ENCODE measurements at regions not wholly inside any gene's neighbourhood (a gene's known extent, or its start where the extent isn't known, plus 50 kb on each side); places are given as distances from the start of the nearest gene placed in this dataset.
"Not testable (repeated sequence)": the region's sequence is repeated elsewhere in the genome, so short reads cannot be mapped to it uniquely, and the experiment has no call there.

DNA sequence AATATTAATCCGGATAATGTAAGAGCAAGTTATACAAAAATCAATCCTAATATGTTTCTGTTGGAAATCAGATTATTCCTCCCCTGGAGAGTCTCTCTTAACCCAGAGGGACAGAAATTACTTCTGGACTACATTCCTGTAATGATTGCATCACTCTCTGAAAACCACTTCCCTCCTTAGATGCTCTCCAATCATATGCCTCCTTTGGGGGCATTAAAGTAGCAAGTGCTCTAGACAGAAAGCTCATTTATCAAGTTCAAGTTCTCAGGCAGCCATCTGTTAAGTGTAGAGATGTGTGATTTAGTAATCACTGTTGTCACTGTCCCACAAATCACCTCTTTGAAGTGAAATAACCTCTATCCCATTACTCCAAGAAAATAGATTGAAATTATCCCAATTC is 247.1 kb downstream of the SLCO4C1 start:
- DNase-seq: no peak

DNA sequence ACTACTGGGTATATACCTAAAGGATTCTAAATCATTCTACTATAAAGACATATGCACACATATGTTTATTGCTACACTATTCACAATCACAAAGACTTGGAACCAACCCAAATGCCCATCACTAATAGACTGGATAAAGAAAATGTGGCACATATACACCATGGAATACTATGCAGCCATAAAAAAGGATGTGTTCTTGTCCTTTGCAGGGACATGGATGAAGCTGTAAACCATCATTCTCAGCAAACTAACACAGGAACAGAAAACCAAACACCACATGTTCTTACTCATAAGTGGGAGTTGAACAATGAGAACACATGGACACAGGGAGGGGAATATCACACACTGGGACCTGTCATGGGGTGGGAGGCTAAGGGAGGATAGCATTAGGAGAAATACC is 249.0 kb downstream of the SLCO4C1 start:
- not testable (repeated sequence) for DNase-seq

DNA sequence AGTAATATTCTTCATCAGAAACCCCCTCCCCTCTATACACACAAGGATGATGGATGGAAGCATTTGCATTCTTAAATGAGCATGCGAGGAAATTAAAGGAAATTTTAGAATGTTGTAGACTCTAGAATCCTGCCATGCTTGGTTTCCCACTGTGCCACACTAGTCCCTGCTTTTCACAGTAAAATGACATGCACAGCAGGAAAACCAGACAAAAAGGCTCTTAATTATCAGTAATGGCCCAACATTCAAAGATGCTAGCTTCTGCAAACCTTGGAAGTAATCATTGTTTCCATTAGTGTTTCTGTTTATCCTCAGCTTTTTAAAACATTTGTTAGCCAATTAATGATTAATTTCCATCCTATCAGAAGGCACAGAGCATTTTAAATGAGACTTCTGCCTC is 255.8 kb downstream of the SLCO4C1 start:
- DNase-seq: no peak

DNA sequence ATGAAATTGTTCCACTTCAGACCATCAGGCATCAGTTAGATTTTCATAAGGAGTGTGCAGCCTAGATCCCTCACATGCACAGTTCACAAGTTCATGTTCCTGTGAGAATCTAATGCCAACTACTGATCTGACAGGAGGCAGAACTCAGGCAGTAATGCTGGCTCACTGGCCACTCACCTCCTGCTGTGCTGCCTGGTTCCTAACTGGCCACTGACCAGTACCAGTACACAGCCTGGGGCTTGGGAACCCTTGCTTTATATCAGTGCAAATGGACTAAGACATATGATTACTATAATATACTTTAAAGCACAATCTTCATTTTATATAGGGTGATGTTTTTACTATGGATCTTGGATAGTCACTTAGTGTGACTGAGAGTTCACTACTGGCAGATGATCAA is 259.2 kb downstream of the SLCO4C1 start:
- no peak for DNase-seq

DNA sequence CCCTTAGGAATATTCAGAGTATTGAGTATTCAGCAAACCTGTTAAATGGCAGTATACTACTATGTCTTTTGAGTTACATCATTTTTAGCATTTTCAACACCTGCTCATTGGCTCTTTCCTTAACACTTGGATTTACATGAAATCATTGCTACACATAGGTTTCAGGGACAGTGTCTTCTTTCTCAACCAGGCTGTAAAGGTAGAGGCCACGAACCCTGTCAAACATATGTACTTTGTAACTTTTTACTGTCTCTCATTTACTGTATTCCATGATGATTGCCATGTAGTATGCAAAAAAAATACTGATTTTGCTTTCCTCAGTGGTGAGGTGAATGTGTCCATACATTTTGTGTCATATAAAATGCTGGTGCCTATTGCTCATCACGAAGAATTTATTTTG is 264.4 kb downstream of the SLCO4C1 start:
- DNase-seq: no peak

DNA sequence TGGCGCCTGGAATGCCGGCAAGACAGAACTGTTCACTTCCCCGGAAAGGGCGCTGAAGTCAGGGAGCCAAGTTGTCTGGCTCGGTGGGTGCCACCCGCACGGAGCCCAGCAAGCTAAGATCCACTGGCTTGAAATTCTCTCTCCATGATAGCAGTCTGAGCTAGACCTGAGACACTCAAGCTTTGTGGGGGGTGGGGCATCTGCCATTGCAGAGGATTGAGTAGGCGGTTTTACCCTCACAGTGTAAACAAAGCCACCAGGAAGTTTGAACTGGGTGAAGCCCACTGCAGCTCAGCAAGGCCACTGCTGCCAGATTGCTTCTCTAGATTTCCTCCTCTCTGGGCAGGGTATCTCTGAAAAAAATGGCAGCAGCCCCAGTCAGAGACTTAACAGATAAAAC is 277.4 kb downstream of the SLCO4C1 start:
- no peak for DNase-seq

DNA sequence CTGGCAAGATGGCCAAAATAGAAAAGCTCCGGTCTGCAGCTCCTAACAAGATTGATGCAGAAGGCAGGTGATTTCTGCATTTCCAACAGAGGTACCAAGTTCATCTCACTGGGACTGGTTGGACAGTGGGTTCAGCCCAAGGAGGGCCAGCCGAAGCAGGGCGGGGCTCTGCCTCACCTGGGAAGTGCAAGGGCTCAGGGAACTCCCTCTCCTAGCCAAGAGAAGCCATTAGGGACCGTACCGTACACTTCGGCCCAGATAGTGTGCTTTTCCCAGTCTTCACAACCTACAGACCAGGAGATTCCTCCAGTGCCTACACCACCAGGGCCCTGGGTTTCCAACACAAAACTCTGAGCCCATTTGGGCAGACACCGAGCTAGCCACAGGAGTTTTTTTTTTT is 277.8 kb downstream of the SLCO4C1 start:
- no peak for DNase-seq

DNA sequence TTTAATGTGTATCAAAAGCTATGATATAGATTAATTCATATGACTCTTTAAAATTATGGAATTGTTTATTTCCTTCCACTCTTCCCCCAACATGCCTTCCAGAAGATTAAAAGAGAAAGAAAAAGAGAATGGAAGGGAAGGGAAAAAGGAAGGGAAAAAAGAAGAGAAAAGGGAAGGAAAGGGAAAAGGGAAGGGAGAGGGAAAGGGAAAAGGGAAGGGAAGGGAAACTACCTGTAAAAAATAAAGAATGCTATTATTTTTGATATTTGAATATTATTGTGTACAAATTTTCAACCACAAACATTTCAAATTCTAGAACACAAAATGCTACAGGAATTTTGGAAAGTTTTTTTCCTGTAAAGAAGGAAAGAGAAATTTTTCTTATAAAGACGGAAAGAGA is 281.7 kb downstream of the SLCO4C1 start:
- no peak for DNase-seq

DNA sequence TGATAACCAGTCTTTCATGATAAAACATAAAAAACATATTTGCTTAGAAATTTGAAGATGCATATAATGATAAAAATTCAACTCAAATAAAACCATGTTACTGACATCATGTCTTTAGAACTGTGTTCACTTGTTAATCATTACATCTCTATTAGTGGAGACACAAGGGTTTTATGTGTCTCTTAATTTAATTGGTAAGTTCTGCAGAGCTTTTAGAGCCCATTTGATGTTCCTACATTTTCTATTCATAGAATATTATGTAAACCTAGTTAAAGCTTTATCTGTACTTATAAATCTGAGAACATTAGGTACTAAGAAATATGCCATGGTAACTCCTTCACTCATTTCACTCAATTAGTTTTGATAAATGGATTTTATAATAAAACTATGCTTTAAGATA is 285.4 kb downstream of the SLCO4C1 start:
- DNase-seq: no peak

DNA sequence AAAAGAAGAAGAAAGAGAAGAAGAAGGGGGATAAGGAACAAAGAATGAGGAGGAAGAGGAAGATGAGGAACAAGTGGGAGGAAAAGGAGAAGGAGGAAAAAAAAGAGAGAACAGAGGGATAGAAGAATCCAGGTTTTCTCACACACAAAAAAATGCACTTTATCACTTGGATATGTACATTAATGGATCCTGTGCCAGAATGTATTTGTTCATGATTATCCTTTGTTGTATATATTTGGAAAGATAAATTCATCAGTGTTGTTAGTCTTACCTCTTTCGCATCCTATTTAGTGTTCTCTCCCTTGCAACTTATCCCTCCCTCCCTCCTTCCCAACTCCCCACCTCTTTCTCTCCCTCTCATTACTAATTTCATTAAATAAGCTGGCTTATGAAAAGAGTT is 298.8 kb downstream of the SLCO4C1 start:
- DNase-seq: no peak

DNA sequence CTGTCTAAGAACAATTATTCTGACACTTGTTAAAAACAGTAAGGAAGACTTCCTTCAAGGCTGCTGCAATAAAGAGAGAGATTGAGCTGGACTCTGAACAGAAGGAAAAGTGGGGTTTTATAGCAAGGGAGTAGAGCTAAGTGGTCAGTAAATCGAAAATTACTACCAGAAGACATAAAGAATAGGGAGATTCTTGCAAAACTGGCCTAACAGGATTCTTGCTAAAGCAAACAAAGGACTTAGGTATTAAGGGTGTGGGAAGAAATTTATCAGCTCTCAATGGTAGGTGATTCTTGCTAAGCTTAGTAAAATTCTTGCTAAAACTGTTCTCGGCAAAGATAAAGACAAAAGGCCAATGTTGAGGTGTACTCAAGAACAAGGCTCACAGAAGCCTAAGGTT is 300.5 kb downstream of the SLCO4C1 start:
- no peak for DNase-seq

DNA sequence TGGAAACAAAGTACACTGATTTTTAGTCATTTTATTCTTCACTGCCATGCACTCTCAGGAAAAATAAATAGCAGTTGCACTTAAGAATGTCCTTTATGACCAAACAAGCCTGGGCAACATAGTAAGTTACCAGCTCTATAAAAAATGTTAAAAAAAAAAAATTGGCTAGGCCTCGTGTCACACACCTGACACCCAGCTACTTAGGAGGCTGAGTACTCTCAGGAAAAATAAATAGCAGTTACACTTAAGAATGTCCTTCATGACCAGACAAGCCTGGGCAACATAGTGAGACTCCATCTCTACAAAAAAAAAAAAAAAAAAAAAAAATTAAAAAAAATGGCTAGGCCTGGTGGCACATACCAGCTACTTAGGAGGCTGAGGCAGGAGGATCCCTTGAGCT is 304.6 kb downstream of the SLCO4C1 start:
- no peak for DNase-seq

DNA sequence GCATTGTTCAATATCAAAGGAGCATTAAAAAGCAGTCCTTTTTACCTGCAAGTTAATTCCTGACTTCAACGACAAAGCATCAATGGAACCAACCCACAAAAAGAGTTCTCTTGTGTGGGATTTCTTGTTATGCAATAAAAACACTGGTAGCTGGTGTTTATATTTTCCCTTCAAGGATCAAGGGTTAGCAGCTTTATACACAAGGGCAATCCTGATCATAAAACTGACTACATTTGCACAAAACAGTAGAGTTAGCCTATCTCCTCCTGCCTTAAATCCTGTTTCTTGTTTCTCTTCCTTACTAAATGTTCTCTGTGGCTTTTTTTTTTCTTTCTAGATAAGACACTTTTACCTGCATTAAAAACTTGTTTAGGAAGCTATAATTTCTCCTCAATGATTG is 306.4 kb downstream of the SLCO4C1 start:
- DNase-seq: no peak

DNA sequence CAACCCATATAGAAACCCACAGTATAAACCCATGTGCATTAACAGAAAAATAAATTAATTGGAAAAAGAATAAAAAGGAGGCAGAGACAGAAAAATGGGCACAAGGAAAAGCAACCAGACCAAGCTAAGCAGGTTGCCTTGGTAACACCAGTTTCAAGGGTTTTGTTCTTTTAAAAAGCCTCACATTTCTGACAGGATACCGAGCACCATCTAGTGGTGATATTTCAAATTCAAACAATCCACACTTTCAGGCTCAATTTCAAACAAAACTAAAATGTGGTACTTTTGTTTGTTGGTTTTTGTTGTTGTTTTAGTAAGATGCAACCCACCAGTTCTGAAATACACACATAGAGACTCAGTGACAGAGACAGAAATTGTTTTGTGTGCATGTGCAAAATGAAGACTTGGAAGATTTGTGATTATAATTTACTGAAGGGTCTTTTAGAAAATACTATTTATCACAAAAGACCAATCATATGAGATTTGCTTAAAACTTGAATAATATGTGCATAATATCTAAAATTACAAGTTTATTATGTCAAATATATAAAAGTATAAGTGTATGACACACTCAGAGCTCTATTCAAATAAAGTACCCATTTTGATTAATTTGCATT is 318.2 kb downstream of the SLCO4C1 start:
- DNase-seq: no peak

DNA sequence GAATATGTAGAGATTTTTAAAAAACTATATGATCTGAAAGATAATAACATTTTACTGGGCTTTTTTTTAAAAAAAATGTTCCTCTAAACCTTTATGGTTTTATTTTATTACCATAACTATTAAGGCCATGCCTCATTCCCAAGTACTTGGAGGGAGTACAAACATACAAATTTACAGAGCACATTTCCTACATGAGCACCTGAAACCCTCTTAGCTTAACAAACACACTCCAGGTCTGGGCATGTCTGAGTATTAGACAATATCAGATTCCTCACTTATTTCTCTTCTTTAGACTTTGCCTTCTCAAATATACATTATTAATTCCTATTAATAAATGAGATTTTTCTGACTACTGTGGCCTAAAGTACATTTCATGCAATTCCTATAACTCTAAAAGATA is 319.2 kb downstream of the SLCO4C1 start:
- no peak for DNase-seq

DNA sequence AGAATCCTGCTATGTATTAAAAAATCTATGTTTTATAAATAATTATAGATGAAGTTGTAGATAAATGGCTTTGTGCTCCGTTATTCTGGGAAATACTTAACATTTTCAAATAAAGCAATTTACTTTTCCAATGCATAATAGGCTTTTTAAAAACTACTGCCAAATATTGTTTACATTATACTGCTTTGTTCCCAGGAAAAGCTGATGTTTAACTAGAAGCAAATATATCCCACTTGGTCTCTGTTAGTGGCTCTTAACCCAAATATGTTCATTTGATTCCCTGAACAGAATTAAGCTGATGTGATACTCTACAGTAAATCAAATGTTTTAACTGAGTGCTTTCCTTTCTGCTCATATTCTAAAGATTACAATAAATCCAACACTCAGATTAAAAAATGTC is 326.3 kb downstream of the SLCO4C1 start:
- DNase-seq: no peak

DNA sequence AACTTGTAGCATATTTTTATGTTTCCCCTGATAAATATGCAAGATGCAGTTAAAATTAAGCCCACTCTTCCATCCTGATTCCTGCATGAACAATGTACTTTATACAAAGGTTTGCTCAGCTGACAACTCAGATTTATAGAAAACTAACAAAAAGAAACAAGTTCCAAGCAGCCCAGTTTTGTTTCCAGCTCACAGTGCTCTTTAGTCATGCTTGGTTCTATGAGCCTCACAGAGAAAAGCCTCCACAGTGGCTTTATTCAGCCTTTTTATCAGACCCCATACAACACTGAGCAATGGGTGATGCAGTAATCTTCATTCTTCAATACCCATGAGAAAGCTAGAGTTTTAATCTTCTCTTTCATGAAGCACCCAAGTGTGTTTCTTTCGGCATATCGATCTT is 329.6 kb downstream of the SLCO4C1 start:
- DNase-seq: no peak

DNA sequence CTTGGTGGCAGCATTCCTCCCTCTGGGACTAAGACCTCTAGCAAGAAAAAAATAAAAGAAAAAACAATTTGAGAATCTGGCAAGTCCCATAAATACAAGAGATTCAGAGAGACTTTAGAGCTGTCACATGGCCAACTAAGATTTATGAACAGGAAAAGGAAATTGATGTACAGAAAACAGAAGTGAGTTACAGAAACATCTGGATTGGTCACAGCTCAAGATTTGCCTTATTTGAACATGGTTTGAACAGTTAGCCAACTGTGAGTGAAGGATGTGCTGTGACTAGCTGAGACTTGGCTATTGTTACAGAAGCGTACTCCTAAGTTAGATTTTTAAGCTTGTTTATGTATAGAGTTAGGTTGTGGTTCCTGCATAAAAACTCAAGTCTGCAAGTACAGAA is 340.2 kb downstream of the SLCO4C1 start:
- DNase-seq: no peak

DNA sequence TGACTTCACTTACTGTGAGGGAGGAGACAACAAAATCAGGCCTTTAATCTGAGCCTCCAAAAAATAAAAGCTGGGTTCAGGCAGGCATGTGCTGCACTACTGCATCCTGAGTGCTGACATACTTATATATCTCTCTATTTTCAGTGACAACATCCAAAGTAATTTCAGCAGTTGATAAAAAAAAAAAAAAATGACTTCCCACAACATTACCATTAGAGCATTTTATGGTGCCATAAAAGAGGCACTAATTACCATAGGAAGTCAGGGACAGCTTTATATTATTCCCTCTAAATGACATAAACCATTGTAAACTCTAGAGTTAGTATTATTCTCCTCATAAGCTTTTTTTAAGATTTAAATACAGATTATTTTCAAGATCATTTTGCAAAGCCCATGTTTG is 346.1 kb downstream of the SLCO4C1 start:
- no peak for DNase-seq

DNA sequence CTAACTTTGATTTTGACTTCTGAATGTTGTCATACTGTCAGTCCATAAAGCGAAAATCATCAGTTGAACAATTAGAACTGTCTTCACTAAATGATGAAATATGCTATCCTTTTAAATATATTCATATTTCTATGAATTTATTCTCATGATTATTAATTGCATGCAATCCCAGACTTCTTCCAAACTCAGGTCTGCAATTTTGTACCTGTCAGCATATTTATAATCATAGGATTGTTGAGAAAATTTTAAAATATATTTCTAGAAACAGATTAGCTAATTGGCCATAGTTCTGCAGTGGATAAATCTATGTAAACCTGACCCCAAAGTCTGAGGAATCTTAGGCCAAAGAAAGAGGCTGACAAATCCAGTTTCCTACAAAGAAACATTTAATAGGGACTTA is 347.5 kb downstream of the SLCO4C1 start:
- no peak for DNase-seq

DNA sequence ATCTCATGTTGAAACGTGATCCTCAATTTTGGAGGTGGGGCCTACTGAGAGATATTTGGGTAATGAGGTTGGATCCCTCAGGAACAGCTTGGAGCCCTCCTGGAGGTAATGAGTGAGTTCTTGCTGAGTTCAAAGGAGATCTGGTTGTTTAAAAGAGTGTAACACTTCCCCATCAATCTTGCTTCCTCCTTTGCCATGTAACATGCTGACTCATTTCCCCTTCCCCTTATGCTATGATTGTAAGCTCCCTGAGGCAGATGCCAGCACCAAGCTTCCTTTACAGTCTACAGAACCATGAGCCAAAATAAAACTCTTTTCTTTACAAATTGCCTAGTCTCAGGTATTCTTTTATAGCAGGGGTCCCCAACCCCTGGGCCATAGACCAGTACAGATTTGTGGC is 352.3 kb downstream of the SLCO4C1 start:
- DNase-seq: no peak

DNA sequence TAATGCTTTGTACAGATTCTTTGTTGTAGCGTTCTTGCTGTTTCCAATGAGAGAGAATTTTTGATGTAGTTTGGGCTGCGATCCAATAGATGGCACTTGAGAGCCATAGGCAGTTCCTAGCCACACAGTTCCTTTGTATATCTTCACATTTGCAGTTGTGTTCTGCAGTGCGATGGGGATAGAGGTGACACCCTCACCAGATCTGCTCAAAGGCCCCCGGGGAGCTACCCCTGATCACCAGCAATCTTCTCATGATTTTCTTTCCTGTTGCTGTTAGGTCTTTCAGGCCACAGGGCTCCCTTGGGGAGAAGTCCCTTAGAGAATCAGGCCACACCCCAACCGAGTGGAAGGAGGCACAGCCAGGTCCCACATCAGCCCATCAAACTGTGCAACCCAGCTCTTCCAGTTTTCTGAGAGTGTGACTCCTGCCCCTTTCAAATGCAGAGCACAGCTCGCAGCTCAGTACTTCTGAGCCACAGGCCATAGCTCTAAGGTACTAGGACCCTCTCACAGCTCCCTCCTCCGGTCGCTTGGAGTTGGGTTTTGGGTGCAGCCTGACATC is 353.7 kb downstream of the SLCO4C1 start:
- DNase-seq: no peak

DNA sequence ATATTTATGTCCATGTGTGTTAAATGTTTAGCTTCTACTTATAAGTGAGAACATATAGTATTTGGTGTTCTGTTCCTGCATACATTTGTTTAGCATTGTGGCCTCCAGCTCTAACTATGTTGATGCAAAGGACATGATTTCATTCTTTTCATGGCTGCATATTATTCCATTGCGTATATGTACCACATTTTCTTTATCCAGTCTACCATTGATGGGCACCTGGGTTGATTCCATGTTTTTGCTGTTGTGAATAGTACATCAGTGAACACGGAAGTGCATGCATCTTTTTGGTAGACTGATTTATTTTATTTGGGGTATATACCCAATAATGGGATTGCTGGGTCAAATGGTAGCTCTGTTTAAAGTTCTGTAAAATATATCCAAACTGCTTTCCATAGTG is 359.0 kb downstream of the SLCO4C1 start:
- no peak for DNase-seq

DNA sequence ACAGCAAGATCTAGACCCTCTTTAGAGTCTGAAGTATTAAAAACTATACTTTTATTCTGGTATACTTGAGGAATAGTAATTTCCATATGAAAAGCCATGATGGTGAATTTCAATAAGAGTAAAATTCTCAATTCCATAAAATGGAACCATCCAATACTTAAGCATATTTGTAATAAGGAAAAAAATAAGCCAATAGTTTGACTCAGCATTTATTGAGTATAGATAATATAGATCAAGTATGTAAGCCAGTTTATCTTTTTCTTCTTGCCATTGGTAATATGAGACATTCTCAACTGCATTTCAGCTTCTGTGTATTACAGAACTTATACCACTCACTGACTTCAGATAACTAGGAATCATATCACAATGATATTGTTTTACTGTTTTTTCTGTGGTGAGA is 361.0 kb downstream of the SLCO4C1 start:
- DNase-seq: no peak

DNA sequence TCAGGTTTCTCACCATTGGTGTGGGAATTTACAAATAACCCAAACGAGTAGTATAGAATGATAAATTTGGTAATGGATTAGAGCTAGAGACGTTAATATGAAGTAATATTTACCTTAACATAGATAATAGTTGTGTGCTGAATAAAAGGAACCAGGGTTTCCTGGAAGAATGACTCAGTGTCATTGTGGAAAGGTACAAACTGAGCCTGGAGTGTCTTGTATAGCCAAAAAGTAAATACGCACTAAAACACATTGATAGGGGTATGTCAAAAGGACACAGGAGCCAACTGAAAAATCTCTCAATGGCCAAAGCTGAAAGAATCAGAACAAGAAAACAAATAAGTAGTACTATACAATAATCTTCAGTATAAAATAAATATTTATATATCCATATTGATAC is 363.5 kb downstream of the SLCO4C1 start:
- no peak for DNase-seq

DNA sequence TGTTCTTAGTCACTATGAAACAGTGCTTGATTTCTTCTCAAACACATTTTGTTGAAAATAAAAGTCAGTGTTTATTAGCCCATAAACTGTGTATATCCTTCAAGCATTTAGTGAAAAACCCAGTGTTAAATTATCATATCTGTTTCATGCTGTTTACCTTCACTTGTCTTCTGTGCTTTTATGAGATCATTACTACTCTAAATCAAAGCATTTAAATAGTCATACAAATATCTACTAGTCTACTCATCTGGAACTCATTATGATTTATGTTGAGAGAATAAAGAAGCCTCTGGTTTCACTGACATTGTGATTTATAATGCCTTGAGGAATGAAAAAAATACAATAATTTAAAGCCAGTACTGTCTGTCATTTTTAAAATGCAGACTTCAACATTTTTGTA is 366.5 kb downstream of the SLCO4C1 start:
- DNase-seq: no peak
